Lung (tissue), 11 donors: ENCODE measurements at regions not wholly inside any gene's neighbourhood (a gene's known extent, or its start where the extent isn't known, plus 50 kb on each side); places are given as distances from the start of the nearest gene placed in this dataset.

Experiments used
- ATAC-seq: fragments of 200-7000 bp; cut with Tn5 transposase; one replicate; pipeline ENCODE4 v1.9.1; 2020; ENCODE audit warnings: moderate number of reproducible peaks; ENCODE audit not compliant: insufficient read depth, low FRiP score
- DNase-seq, 3 donors: peaks; one replicate each; pipeline ENCODE4 v3.0.0-alpha.2; 2013 to 2017
- H3K27ac ChIP-seq, 2 donors: one replicate each; pipeline ENCODE4 v1.5.1; 2013; ENCODE audit warnings: mild to moderate bottlenecking in 2 of 2, moderate library complexity in 2 of 2, control low read depth in 1 of 2, inconsistent platforms in 1 of 2, low read depth in 1 of 2, low read length in 1 of 2
- H3K27me3 ChIP-seq, 3 donors: one replicate each; pipeline ENCODE4 v1.5.1; 2013; ENCODE audit warnings: low read length in 2 of 3; ENCODE audit not compliant: control insufficient read depth in 3 of 3, insufficient read depth in 3 of 3
- H3K36me3 ChIP-seq, 4 donors: one replicate each; pipeline ENCODE4 v1.5.1; 2013; ENCODE audit warnings: low read length in 4 of 4, mild to moderate bottlenecking in 1 of 4, moderate library complexity in 1 of 4; ENCODE audit not compliant: control insufficient read depth in 4 of 4, insufficient read depth in 4 of 4
- H3K4me1 ChIP-seq, 5 donors: one replicate each; pipeline ENCODE4 v1.5.1; 2013; ENCODE audit warnings: low read length in 5 of 5, mild to moderate bottlenecking in 2 of 5, moderate library complexity in 1 of 5; ENCODE audit not compliant: control insufficient read depth in 5 of 5, insufficient read depth in 5 of 5
- H3K4me3 ChIP-seq: one replicate; pipeline ENCODE4 v1.5.1; 2013; ENCODE audit warnings: mild to moderate bottlenecking, control low read depth, moderate library complexity
- H3K9ac ChIP-seq, 2 donors: one replicate each; pipeline ENCODE4 v1.5.1; 2013; ENCODE audit warnings: low read length in 2 of 2, control low read depth in 1 of 2; ENCODE audit not compliant: insufficient read depth in 1 of 2
- H3K9me3 ChIP-seq, 4 donors: one replicate each; pipeline ENCODE4 v1.5.1; 2013; ENCODE audit warnings: low read length in 3 of 4, mild to moderate bottlenecking in 1 of 4, moderate library complexity in 1 of 4; ENCODE audit not compliant: control insufficient read depth in 4 of 4, insufficient read depth in 3 of 4
- CTCF ChIP-seq: IDR thresholded peaks from 2 replicates; pipeline ENCODE4 v1.5.1; 2012; ENCODE audit warnings: mild to moderate bottlenecking; ENCODE audit errors: control extremely low read depth, extremely low read depth
- WGBS, 2 donors: extraction: QIAGEN DNeasy Blood & Tissue Kit; methylation state at CpG; one replicate each; pipeline ENCODE4 v1.1.7; 2013; 5-methylcytosine and 5-hydroxymethylcytosine counted together
- donor health status: control.
- donor health status: control.
- donor health status: Bipolar disorder and iron deficiency.
- donor health status: healthy.
- donor health status: DM: yes; HTN: yes; CAD: no.

DNA sequence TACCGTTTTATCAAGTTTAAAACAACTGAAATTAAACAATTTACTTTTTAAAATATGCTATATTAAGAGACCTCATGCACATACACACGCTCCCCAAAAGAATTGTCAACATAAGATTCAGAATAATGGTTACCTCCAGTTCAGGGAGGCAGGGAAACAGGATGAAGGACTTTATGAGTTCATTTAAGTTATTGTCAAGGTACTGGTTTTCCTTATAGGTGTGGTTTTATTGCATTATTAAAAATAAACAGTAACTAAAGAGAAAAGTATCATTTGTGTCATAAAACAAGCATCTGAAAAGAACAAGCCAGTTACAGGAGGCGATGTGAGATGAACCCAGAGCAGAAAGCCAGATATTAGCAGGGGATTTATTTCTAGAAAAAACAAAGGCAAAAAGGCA lies 2376.7 kb downstream of the MAT2B start:
- DNase-seq (no peak), ATAC-seq (no peak)
- 79 to 83% methylated on average over 3 of the region's 3 CpGs for WGBS, 2 donors
- H3K27me3 ChIP-seq = no peaks in the 10 kb centered on the region
- no peak overlapping the region for H3K27ac ChIP-seq
- no peak overlapping the region for H3K4me3 ChIP-seq
- no peak for TF ChIP-seq CTCF
- H3K9ac ChIP-seq = no peak overlapping the region
- H3K36me3 ChIP-seq = no peaks in the 10 kb centered on the region
- H3K4me1 ChIP-seq = no peaks in the 10 kb centered on the region
- H3K9me3 ChIP-seq = no peaks in the 10 kb centered on the region

GRCh38 chr5:165885623-165886350 lies 2380.4 kb downstream of the MAT2B start:
- ATAC-seq (no peak), DNase-seq (no peak)
- Histone ChIP-seq H3K4me3 (no peak overlapping the region), H3K9me3 (no peaks in the 10 kb centered on the region), H3K9ac (no peak overlapping the region), H3K27ac (no peak overlapping the region), H3K27me3 (no peaks in the 10 kb centered on the region), H3K36me3 (no peaks in the 10 kb centered on the region), H3K4me1 (no peaks in the 10 kb centered on the region)
- TF ChIP-seq CTCF = no peak
- WGBS, 2 donors = 79 to 84% methylated on average over 12 of the region's 12 CpGs

DNA sequence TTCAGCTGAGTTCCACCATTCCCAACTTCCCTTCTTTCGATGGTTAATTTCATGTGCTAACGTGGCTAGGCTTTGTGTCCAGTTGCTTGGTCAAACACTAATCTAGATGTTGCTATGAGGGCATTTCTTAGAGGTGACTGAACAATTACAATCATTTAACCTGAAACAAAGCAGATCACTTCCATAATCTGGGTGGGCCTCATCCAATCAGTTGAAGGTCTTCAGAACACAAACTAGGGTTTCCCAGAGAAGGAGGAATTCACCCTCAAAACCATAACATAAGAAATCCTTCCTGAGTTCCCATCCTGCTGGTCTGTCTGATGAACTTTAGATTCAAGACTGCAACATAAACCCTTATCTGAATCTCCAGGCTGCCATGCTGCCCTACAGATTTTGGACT lies 2381.7 kb downstream of the MAT2B start:
- Histone ChIP-seq H3K36me3 (no peaks in the 10 kb centered on the region), H3K4me3 (no peak overlapping the region)
- ATAC-seq = no peak

More for the DNA sequence above, 2381.7 kb downstream of the MAT2B start:
- H3K27ac ChIP-seq = no peak overlapping the region
- H3K27me3 ChIP-seq = no peaks in the 10 kb centered on the region
- DNase-seq = no peak
- no peaks in the 10 kb centered on the region for H3K9me3 ChIP-seq
- no peak for TF ChIP-seq CTCF
- WGBS, 2 donors = 92 to 93% methylated on average over 2 of the region's 2 CpGs
- no peak overlapping the region for H3K9ac ChIP-seq
- H3K4me1 ChIP-seq = no peaks in the 10 kb centered on the region
